ENCODE measurements at regions not wholly inside any gene's neighbourhood (a gene's known extent, or its start where the extent isn't known, plus 50 kb on each side); places are given as distances from the start of the nearest gene placed in this dataset.
"Not testable (repeated sequence)": the region's sequence is repeated elsewhere in the genome, so short reads cannot be mapped to it uniquely, and the experiment has no call there.

DNA sequence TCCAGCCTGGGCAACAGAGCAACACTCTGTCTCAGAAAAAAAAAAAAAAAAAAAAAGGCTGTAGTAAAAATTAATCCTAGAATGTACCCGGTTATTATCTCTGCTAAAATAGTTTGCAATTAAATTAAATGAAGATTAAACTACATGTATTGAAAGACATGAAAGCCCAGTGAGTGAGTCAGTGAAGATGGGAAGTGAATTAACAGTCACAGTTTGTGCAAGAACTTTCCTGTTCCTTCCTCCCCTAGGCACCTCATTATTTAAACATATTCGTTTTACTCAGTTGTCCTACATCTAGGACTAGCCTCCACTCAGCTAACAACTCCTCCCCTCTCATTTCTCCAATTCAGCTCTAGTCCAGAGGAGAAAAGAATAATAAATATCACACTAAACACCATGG lies 88.2 kb downstream of the CDRT15L2 start:
- TF ChIP-seq COPS2 (conservative IDR thresholded peaks at IDR 0.05); KDM1A (IDR thresholded peaks at IDR 0.05); RBM39 (optimal IDR thresholded peaks at IDR 0.05; ENCODE audit: low read depth, low read length); MTA3 (IDR thresholded peaks at IDR 0.05; ENCODE audit: borderline replicate concordance); RAD51 (IDR thresholded peaks at IDR 0.05; ENCODE audit: borderline replicate concordance, low read depth); GABPA (tag; conservative IDR thresholded peaks at IDR 0.05; ENCODE audit: low read depth); NFRKB (IDR thresholded peaks at IDR 0.05; ENCODE audit: low read depth); POLR2A (conservative IDR thresholded peaks at IDR 0.05); ZNF146 (CRISPR knock-in tag; IDR thresholded peaks at IDR 0.05; ENCODE audit: unreplicated experiment); ZBTB1 (CRISPR knock-in tag; IDR thresholded peaks at IDR 0.05; ENCODE audit: borderline replicate concordance, low read depth); NBN (IDR thresholded peaks at IDR 0.05; ENCODE audit: low read depth): not testable (repeated sequence)
- TF ChIP-seq, protein P1, sequence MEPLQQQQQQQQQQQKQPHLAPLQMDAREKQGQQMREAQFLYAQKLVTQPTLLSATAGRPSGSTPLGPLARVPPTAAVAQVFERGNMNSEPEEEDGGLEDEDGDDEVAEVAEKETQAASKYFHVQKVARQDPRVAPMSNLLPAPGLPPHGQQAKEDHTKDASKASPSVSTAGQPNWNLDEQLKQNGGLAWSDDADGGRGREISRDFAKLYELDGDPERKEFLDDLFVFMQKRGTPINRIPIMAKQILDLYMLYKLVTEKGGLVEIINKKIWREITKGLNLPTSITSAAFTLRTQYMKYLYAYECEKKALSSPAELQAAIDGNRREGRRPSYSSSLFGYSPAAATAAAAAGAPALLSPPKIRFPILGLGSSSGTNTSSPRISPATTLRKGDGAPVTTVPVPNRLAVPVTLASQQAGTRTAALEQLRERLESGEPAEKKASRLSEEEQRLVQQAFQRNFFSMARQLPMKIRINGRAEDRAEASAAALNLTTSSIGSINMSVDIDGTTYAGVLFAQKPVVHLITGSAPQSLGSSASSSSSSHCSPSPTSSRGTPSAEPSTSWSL (CRISPR knock-in tag; IDR thresholded peaks at IDR 0.05; ENCODE audit: borderline replicate concordance), result not testable (repeated sequence)
- TF ChIP-seq, protein P2, sequence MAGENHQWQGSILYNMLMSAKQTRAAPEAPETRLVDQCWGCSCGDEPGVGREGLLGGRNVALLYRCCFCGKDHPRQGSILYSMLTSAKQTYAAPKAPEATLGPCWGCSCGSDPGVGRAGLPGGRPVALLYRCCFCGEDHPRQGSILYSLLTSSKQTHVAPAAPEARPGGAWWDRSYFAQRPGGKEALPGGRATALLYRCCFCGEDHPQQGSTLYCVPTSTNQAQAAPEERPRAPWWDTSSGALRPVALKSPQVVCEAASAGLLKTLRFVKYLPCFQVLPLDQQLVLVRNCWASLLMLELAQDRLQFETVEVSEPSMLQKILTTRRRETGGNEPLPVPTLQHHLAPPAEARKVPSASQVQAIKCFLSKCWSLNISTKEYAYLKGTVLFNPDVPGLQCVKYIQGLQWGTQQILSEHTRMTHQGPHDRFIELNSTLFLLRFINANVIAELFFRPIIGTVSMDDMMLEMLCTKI (IDR thresholded peaks at IDR 0.05; ENCODE audit: partially characterized antibody), result not testable (repeated sequence)
- TF ChIP-seq, protein P3, sequence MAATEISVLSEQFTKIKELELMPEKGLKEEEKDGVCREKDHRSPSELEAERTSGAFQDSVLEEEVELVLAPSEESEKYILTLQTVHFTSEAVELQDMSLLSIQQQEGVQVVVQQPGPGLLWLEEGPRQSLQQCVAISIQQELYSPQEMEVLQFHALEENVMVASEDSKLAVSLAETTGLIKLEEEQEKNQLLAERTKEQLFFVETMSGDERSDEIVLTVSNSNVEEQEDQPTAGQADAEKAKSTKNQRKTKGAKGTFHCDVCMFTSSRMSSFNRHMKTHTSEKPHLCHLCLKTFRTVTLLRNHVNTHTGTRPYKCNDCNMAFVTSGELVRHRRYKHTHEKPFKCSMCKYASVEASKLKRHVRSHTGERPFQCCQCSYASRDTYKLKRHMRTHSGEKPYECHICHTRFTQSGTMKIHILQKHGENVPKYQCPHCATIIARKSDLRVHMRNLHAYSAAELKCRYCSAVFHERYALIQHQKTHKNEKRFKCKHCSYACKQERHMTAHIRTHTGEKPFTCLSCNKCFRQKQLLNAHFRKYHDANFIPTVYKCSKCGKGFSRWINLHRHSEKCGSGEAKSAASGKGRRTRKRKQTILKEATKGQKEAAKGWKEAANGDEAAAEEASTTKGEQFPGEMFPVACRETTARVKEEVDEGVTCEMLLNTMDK (IDR thresholded peaks at IDR 0.05; ENCODE audit: borderline replicate concordance, insufficient read depth, low read depth, low read length, poor library complexity, severe bottlenecking), result not testable (repeated sequence)
